ENCODE measurements at regions not wholly inside any gene's neighbourhood (a gene's known extent, or its start where the extent isn't known, plus 50 kb on each side); places are given as distances from the start of the nearest gene placed in this dataset.
"Not testable (repeated sequence)": the region's sequence is repeated elsewhere in the genome, so short reads cannot be mapped to it uniquely, and the experiment has no call there.

DNA sequence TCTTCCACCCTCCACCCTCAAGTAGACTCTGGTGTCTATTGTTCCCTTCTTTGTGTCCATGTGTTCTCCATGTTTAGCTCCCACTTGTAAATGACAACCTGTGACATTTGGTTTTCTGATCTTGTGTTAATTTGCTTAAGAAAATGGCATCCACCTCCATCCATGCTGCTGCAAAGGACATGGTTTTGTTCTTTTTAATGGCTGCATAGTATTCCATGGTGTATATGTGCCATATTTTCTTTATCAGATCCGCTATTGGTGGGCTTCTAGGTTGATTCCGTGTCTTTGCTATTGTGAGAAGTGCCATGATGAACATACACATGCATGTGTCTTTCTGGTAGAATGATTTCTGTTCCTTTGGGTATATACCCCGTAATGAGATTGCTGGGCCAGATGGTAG lies 163.4 kb upstream of the ITGA1 start:
- Mint-ChIP-seq H3K9me3 (no peaks in the 10 kb centered on the region), H3K27me3 (ENCODE audit: insufficient read depth) (peaks cover 9% of the 10 kb centered on the region; the same call in 1 of the 2 replicates), H3K4me3 (no peak overlapping the region), H3K27ac (no peak overlapping the region), H3K36me3 (ENCODE audit: low read depth) (no peaks in the 10 kb centered on the region), H3K4me1 (ENCODE audit: low read depth) (no peaks in the 10 kb centered on the region)
- DNase-seq: no peak
- TF ChIP-seq, protein P1, sequence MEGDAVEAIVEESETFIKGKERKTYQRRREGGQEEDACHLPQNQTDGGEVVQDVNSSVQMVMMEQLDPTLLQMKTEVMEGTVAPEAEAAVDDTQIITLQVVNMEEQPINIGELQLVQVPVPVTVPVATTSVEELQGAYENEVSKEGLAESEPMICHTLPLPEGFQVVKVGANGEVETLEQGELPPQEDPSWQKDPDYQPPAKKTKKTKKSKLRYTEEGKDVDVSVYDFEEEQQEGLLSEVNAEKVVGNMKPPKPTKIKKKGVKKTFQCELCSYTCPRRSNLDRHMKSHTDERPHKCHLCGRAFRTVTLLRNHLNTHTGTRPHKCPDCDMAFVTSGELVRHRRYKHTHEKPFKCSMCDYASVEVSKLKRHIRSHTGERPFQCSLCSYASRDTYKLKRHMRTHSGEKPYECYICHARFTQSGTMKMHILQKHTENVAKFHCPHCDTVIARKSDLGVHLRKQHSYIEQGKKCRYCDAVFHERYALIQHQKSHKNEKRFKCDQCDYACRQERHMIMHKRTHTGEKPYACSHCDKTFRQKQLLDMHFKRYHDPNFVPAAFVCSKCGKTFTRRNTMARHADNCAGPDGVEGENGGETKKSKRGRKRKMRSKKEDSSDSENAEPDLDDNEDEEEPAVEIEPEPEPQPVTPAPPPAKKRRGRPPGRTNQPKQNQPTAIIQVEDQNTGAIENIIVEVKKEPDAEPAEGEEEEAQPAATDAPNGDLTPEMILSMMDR (IDR thresholded peaks at IDR 0.05): no peak

DNA sequence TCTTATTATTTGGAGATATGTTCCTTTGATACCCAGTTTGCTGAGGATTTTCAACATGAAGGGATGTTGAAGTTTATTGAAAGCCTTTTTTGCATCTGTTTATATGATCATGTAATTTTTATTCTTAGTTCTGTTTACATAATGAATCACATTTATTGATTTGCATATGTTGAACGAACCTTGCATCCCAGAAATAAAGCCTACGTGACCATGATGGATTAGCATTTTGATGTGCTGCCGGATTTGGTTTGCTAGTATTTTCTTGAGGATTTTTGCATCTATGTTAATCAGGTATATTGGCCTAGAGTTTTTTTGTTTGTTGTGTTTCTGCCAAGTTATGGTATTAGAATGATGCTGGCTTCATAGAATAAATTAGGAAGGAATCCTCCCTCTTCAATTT lies 161.4 kb upstream of the ITGA1 start:
- H3K36me3 Mint-ChIP-seq (ENCODE audit: low read depth): no peaks in the 10 kb centered on the region
- H3K4me3 Mint-ChIP-seq: no peak overlapping the region
- TF ChIP-seq, protein P1 (IDR thresholded peaks at IDR 0.05): no peak
- peaks cover 4% of the 10 kb centered on the region; the same call in 1 of the 2 replicates for H3K27me3 Mint-ChIP-seq (ENCODE audit: insufficient read depth)
- no peak overlapping the region for H3K27ac Mint-ChIP-seq
- H3K9me3 Mint-ChIP-seq: no peaks in the 10 kb centered on the region
- DNase-seq: no peak
- no peaks in the 10 kb centered on the region for H3K4me1 Mint-ChIP-seq (ENCODE audit: low read depth)

DNA sequence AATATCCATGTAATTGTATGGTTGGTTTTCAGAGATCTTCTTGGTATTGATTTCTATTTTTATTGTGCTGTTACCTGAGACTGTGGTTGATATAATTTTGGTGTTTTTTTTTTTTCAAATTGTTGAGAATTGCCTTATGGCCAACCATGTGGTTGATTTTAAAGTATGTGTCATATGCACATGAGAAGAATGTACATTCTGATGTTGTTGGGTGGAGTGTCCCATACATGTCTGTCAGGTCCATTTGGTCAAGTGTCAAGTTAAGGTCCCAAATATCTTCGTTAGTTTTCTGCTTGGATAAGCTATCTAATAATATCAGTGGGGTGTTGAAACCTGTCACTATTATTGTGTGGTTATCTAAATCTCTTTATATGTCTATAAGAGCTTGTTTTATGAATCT lies 160.0 kb upstream of the ITGA1 start:
- H3K36me3 Mint-ChIP-seq (ENCODE audit: low read depth): no peaks in the 10 kb centered on the region
- no peak for DNase-seq
- TF ChIP-seq, protein P1 (IDR thresholded peaks at IDR 0.05): no peak
- no peak overlapping the region for H3K4me3 Mint-ChIP-seq
- H3K9me3 Mint-ChIP-seq: no peaks in the 10 kb centered on the region
- H3K27ac Mint-ChIP-seq: no peak overlapping the region
- H3K4me1 Mint-ChIP-seq (ENCODE audit: low read depth): no peaks in the 10 kb centered on the region
- peaks cover 4% of the 10 kb centered on the region; the same call in 1 of the 2 replicates for H3K27me3 Mint-ChIP-seq (ENCODE audit: insufficient read depth)

DNA sequence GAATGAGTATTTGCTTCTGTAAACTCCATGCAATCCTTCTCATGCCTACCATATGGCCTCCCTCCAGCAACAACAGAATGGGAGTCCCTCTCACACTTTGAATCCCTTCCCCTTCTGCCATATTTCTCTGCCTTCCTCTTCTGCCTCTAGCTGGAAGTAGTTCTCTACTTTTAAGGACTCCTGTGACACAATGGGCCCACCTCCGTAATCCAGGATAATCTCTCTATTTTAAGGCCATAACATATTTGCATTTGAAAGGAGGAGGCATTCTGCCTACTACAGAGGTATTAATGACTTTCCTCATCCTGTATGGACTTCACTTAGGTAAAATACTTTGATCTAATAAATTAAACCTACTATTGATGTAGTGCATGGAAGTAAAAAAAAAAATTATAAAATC lies 155.4 kb upstream of the ITGA1 start:
- TF ChIP-seq, protein P1 (IDR thresholded peaks at IDR 0.05): no peak
- no peaks in the 10 kb centered on the region for H3K4me1 Mint-ChIP-seq (ENCODE audit: low read depth)
- H3K36me3 Mint-ChIP-seq (ENCODE audit: low read depth): no peaks in the 10 kb centered on the region
- DNase-seq: no peak
- H3K4me3 Mint-ChIP-seq: no peak overlapping the region
- H3K9me3 Mint-ChIP-seq: no peaks in the 10 kb centered on the region
- H3K27ac Mint-ChIP-seq: no peak overlapping the region
- peaks cover 2% of the 10 kb centered on the region for H3K27me3 Mint-ChIP-seq (ENCODE audit: insufficient read depth)

DNA sequence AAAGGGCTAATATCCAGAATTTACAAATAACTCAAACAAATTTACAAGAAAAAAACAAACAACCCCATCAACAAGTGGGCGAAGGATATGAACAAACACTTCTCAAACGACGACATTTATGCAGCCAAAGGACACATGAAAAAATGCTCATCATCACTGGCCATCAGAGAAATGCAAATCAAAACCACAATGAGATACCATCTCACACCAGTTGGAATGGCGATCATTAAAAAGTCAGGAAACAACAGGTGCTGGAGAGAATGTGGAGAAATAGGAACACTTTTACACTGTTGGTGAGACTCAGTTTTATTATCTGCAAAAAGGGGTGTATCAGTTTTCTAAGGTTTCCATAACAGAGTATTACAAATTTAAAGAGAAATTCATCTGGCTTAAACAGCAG lies 153.5 kb upstream of the ITGA1 start:
- H3K27ac Mint-ChIP-seq; H3K4me1 Mint-ChIP-seq (ENCODE audit: low read depth); H3K27me3 Mint-ChIP-seq (ENCODE audit: insufficient read depth); H3K36me3 Mint-ChIP-seq (ENCODE audit: low read depth); H3K4me3 Mint-ChIP-seq; H3K9me3 Mint-ChIP-seq; DNase-seq: not testable (repeated sequence)

DNA sequence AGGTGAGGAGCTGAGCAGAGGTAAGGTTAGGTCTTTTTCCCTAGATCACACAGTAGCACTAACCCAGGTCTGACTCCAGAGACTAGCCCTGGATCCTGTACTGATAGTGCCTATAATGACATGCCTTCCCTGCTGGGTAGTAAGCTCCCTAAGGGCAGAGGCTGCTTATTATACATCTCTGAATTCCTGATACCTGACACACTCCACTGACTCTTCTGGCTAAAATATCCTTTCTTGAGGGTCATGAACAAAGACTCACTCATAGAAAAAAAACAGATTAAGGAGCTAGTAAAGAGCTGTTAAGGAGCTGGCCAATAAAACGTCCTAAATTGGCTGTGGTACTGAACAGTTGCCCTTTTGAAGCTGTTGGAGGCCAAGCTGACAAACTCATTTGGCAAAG lies 149.0 kb upstream of the ITGA1 start:
- Mint-ChIP-seq H3K4me1 (ENCODE audit: low read depth) (no peaks in the 10 kb centered on the region), H3K9me3 (no peaks in the 10 kb centered on the region)

More for the DNA sequence above, 149.0 kb upstream of the ITGA1 start:
- Mint-ChIP-seq H3K36me3 (ENCODE audit: low read depth) (no peaks in the 10 kb centered on the region), H3K4me3 (no peak overlapping the region), H3K27me3 (ENCODE audit: insufficient read depth) (peaks cover 2% of the 10 kb centered on the region; the same call in 1 of the 2 replicates), H3K27ac (no peak overlapping the region)
- TF ChIP-seq, protein P1 (IDR thresholded peaks at IDR 0.05): no peak
- no peak for DNase-seq
